B cell (primary cell): ENCODE measurements at regions not wholly inside any gene's neighbourhood (a gene's known extent, or its start where the extent isn't known, plus 50 kb on each side); places are given as distances from the start of the nearest gene placed in this dataset.

ENCODE experiments used
- ATAC-seq: fragments of 200-7000 bp; cut with Tn5 transposase; one replicate; pipeline ENCODE4 v1.10.0; 2021; ENCODE audit warnings: low read depth, mild to moderate bottlenecking, moderate number of reproducible peaks, moderate library complexity
- CTCF ChIA-PET: fragments of 350-600 bp; sonication (Branson Sonifier 250); formaldehyde crosslinking; loops from one replicate; lab custom pipeline; 2021; ENCODE audit warnings: antibody characterized with exemption, inconsistent platforms; lab: Charles Lee
- POLR2A ChIA-PET: fragments of 350-600 bp; sonication (Branson Sonifier 250); formaldehyde crosslinking; loops from one replicate; lab custom pipeline; 2021; ENCODE audit warnings: antibody characterized with exemption; lab: Charles Lee
- DNase-seq: peaks from one replicate; pipeline ENCODE4 v3.0.0; 2013
- H2AFZ ChIP-seq: 2 replicates; pipeline ENCODE4 v1.6.1; 2012; ENCODE audit warnings: mild to moderate bottlenecking, low read depth, low read length; ENCODE audit not compliant: insufficient read depth, poor library complexity, severe bottlenecking
- H3K27ac ChIP-seq, 2 donors: 1 replicate in 1 of 2; 2 replicates in 1 of 2; pipeline ENCODE4 v1.5.1; 2012 to 2013; ENCODE audit warnings: low read length in 2 of 2, mild to moderate bottlenecking in 2 of 2, moderate library complexity in 1 of 2
- H3K27me3 ChIP-seq, 4 experiments: fragments of 200-600 bp in 1 of 4; sonication (generic) in 1 of 4; replicated peaks in 1 of 4; 1 replicate in 2 of 4; 2 replicates in 2 of 4; pipeline versions ENCODE4 v1.6.1 to v1.7.0; 2013 to 2016; ENCODE audit warnings: low read length in 3 of 4, mild to moderate bottlenecking in 2 of 4, mixed read lengths in 1 of 4, moderate library complexity in 1 of 4; ENCODE audit not compliant: insufficient read depth in 4 of 4, control insufficient read depth in 3 of 4; ENCODE audit errors: control extremely low read depth in 1 of 4
- H3K36me3 ChIP-seq, 2 experiments: replicated peaks in 1 of 2; 1 replicate in 1 of 2; 2 replicates in 1 of 2; pipeline versions ENCODE4 v1.6.1 to v1.7.1; 2013; ENCODE audit warnings: low read length in 1 of 2; ENCODE audit not compliant: insufficient read depth in 2 of 2, control insufficient read depth in 1 of 2; ENCODE audit errors: control extremely low read depth in 1 of 2, extremely low read depth in 1 of 2
- H3K4me1 ChIP-seq, 2 donors: fragments of 200-600 bp in 1 of 2; sonication (generic) in 1 of 2; 1 replicate in 1 of 2; 2 replicates in 1 of 2; pipeline versions ENCODE4 v1.5.1 to v1.6.1; 2013 to 2017; ENCODE audit warnings: low read length in 2 of 2; ENCODE audit not compliant: control insufficient read depth in 2 of 2, insufficient read depth in 2 of 2
- H3K4me2 ChIP-seq: replicated peaks from 2 replicates; pipeline ENCODE3; 2012; ENCODE audit warnings: mild to moderate bottlenecking, low read depth, low read length; ENCODE audit not compliant: poor library complexity, severe bottlenecking
- H3K4me3 ChIP-seq, 5 experiments: fragments of 200-600 bp in 1 of 5; sonication (generic) in 1 of 5; 1 replicate in 3 of 5; 2 replicates in 2 of 5; pipeline versions ENCODE4 v1.5.1 to v1.7.0; 2011 to 2016; ENCODE audit warnings: low read length in 4 of 5, mild to moderate bottlenecking in 4 of 5, low read depth in 2 of 5, control low read depth in 1 of 5, moderate library complexity in 1 of 5; ENCODE audit not compliant: insufficient read depth in 1 of 5; ENCODE audit errors: control extremely low read depth in 1 of 5, extremely low read depth in 1 of 5
- H3K79me2 ChIP-seq: fragments of 200-600 bp; sonication (generic); one replicate; pipeline ENCODE4 v1.6.0; 2016; ENCODE audit warnings: low read length; ENCODE audit not compliant: control insufficient read depth, insufficient read depth
- H3K9ac ChIP-seq: fragments of 200-600 bp; sonication (generic); 2 replicates; pipeline ENCODE4 v1.6.1; 2017; ENCODE audit warnings: mild to moderate bottlenecking, low read length, moderate library complexity
- H3K9me3 ChIP-seq, 3 donors: one replicate each; pipeline versions ENCODE4 v1.6.1 to v1.7.1; 2013; ENCODE audit warnings: low read length in 2 of 3; ENCODE audit not compliant: control insufficient read depth in 2 of 3, insufficient read depth in 1 of 3; ENCODE audit errors: control extremely low read depth in 1 of 3
- H4K20me1 ChIP-seq: 2 replicates; pipeline ENCODE4 v1.6.0; 2012; ENCODE audit warnings: mild to moderate bottlenecking, low read length; ENCODE audit not compliant: insufficient read depth, control insufficient read depth, poor library complexity, severe bottlenecking
- H3K27ac Mint-ChIP-seq: one replicate; pipeline ENCODE4 v1.8.0; 2021; ENCODE audit warnings: mixed read lengths
- H3K27me3 Mint-ChIP-seq: one replicate; pipeline ENCODE4 v1.8.0; 2021; ENCODE audit warnings: mixed read lengths
- H3K4me1 Mint-ChIP-seq: one replicate; pipeline ENCODE4 v1.8.0; 2021; ENCODE audit warnings: mixed read lengths
- H3K4me3 Mint-ChIP-seq: one replicate; pipeline ENCODE4 v1.8.0; 2021; ENCODE audit warnings: mixed read lengths
- H3K9me3 Mint-ChIP-seq: one replicate; pipeline ENCODE4 v1.8.0; 2022; ENCODE audit warnings: mixed read lengths; ENCODE audit not compliant: insufficient read depth
- EZH2 ChIP-seq: IDR thresholded peaks from 2 replicates; pipeline ENCODE4 v1.6.1; 2012; ENCODE audit warnings: borderline replicate concordance, low read depth, mild to moderate bottlenecking, moderate library complexity, low read length; ENCODE audit not compliant: insufficient read depth, poor library complexity, severe bottlenecking
- WGBS: methylation state at CpG from one replicate; pipeline ENCODE4 v1.1.5; 2013; ENCODE audit warnings: missing lambda C conversion rate; ENCODE audit not compliant: insufficient coverage; 5-methylcytosine and 5-hydroxymethylcytosine counted together
- intact Hi-C: fragments of 100-400 bp; cut with micrococcal nuclease; formaldehyde crosslinking; loops from one replicate; pipeline ENCODE4 v1.10.0; 2022
- TF ChIP-seq, protein P1 (sequence below): fragments of 200-600 bp; IDR thresholded peaks from one replicate; pipeline ENCODE4 v1.8.0; 2022; ENCODE audit warnings: antibody characterized with exemption, mild to moderate bottlenecking

DNA sequence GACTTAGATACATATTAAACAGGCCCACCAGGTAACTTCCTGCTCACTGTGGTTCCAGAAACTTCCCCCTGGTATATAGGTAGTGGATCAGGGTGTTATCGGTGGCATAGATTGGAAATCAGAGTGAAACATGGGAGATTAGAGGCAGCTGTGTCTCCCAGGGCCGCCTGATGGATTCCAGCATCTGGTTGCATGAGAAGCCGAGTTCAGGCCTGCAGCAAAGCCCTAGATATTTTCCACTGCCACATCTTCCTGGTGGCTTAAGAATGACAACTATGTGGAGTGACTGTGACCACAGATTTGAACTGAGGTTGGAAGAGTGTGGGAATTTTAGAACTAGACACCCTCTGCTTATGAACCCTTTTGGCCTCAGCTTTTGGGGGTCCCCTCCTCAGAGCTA lies 184.8 kb upstream of the NTF3 start:
- DNase-seq (no peak), ATAC-seq (no peak)
- intact Hi-C loops = no loop called here
- Mint-ChIP-seq H3K4me1 (no peaks in the 10 kb centered on the region), H3K27me3 (peaks cover 5% of the 10 kb centered on the region), H3K27ac (no peak overlapping the region), H3K4me3 (no peak overlapping the region), H3K9me3 (no peaks in the 10 kb centered on the region)
- no peak overlapping the region for H3K9ac ChIP-seq
- WGBS = 100% methylated on average over 1 of the region's 3 CpGs
- no peaks in the 10 kb centered on the region for H3K9me3 ChIP-seq
- H3K27me3 ChIP-seq = peaks cover 0 to 2% (median 0%) of the 10 kb centered on the region in 4 experiments
- no peak overlapping the region for H3K4me3 ChIP-seq
- no peak for TF ChIP-seq EZH2
- TF ChIP-seq, protein P1, sequence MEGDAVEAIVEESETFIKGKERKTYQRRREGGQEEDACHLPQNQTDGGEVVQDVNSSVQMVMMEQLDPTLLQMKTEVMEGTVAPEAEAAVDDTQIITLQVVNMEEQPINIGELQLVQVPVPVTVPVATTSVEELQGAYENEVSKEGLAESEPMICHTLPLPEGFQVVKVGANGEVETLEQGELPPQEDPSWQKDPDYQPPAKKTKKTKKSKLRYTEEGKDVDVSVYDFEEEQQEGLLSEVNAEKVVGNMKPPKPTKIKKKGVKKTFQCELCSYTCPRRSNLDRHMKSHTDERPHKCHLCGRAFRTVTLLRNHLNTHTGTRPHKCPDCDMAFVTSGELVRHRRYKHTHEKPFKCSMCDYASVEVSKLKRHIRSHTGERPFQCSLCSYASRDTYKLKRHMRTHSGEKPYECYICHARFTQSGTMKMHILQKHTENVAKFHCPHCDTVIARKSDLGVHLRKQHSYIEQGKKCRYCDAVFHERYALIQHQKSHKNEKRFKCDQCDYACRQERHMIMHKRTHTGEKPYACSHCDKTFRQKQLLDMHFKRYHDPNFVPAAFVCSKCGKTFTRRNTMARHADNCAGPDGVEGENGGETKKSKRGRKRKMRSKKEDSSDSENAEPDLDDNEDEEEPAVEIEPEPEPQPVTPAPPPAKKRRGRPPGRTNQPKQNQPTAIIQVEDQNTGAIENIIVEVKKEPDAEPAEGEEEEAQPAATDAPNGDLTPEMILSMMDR = no peak
- H3K4me1 ChIP-seq = no peaks in the 10 kb centered on the region
- POLR2A ChIA-PET = no interaction called here
- no peaks in the 10 kb centered on the region for H4K20me1 ChIP-seq
- H2AFZ ChIP-seq = no peak overlapping the region
- no peak overlapping the region for H3K27ac ChIP-seq
- CTCF ChIA-PET = no interaction called here
- no peak overlapping the region for H3K4me2 ChIP-seq
- no peaks in the 10 kb centered on the region for H3K79me2 ChIP-seq
- no peaks in the 10 kb centered on the region for H3K36me3 ChIP-seq

DNA sequence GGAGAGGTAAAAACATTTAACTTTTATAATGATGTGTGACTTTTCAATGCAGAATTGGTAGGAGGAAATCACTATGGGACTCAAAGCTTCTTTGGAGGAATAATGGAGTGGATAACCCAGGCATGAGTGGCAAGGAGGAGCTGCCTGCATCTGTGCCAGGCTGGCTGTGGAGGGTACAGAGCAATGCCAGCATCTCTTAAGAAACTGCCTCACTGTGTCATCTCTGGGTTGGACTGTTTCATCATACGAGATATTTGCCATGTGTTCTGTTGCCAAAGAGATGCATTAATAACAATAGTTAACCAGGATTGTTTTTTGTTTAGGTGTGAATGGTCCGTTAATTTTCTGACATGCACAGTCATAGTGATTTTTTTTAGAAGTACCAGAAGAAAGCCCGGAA lies 183.7 kb upstream of the NTF3 start:
- no peak overlapping the region for H3K4me2 ChIP-seq
- no peak overlapping the region for H3K27ac ChIP-seq
- H3K9me3 ChIP-seq = no peaks in the 10 kb centered on the region
- WGBS = 83% methylated on average over 1 of the region's 3 CpGs
- ChIA-PET POLR2A (no interaction called here), CTCF (no interaction called here)
- H3K4me3 ChIP-seq = no peak overlapping the region
- intact Hi-C loops = no loop called here
- no peak for ATAC-seq
- Mint-ChIP-seq H3K4me1 (no peaks in the 10 kb centered on the region), H3K27me3 (peaks cover 5% of the 10 kb centered on the region), H3K9me3 (no peaks in the 10 kb centered on the region), H3K27ac (no peak overlapping the region), H3K4me3 (no peak overlapping the region)
- H3K36me3 ChIP-seq = no peaks in the 10 kb centered on the region
- no peak overlapping the region for H3K9ac ChIP-seq
- no peak for DNase-seq
- H2AFZ ChIP-seq = no peak overlapping the region
- no peaks in the 10 kb centered on the region for H3K4me1 ChIP-seq
- TF ChIP-seq, protein P1 = no peak
- TF ChIP-seq EZH2 = no peak
- H3K79me2 ChIP-seq = no peaks in the 10 kb centered on the region
- peaks cover 0 to 2% (median 0%) of the 10 kb centered on the region in 4 experiments for H3K27me3 ChIP-seq
- no peaks in the 10 kb centered on the region for H4K20me1 ChIP-seq
